NB4 (cell line): ENCODE measurements at regions not wholly inside any gene's neighbourhood (a gene's known extent, or its start where the extent isn't known, plus 50 kb on each side); places are given as distances from the start of the nearest gene placed in this dataset.

ENCODE experiments used
- CTCF ChIP-seq: IDR thresholded peaks from one replicate; pipeline ENCODE4 v1.5.1; 2012; ENCODE audit warnings: low read depth, low read length
- MYC ChIP-seq: IDR thresholded peaks from 2 replicates; pipeline ENCODE4 v1.6.1; 2011; ENCODE audit warnings: low read depth, low read length
- POLR2A ChIP-seq: IDR thresholded peaks from 2 replicates; pipeline ENCODE4 v1.6.1; 2011; ENCODE audit warnings: mild to moderate bottlenecking; ENCODE audit not compliant: insufficient read length; ENCODE audit errors: extremely low read depth

GRCh38 chr6:55016261-55016660 is 158.1 kb upstream of the HCRTR2 start:
- TF ChIP-seq CTCF, result no peak
- no peak for TF ChIP-seq MYC
- no peak for TF ChIP-seq POLR2A
